ENCODE measurements at regions not wholly inside any gene's neighbourhood (a gene's known extent, or its start where the extent isn't known, plus 50 kb on each side); places are given as distances from the start of the nearest gene placed in this dataset.

GRCh38 chr18:73340135-73340977, 472.6 kb upstream of the NETO1 start:
- TF ChIP-seq CTCF (IDR thresholded peaks at IDR 0.05), result no peak
- no peak for TF ChIP-seq POLR2A (IDR thresholded peaks at IDR 0.05)

Measured in vagina (tissue), 2 donors.